DMS 273 treated with DMSO at 0.1 percent for 48 hours (cell line): ENCODE measurements at regions not wholly inside any gene's neighbourhood (a gene's known extent, or its start where the extent isn't known, plus 50 kb on each side); places are given as distances from the start of the nearest gene placed in this dataset.
A peak's percentile ranks its signal among the peaks of the same experiment; 100 is the strongest.

Experiments used
- DNase-seq: peaks from one replicate; lab custom pipeline; 2025; lab: John Stamatoyannopoulos, UW

DNA sequence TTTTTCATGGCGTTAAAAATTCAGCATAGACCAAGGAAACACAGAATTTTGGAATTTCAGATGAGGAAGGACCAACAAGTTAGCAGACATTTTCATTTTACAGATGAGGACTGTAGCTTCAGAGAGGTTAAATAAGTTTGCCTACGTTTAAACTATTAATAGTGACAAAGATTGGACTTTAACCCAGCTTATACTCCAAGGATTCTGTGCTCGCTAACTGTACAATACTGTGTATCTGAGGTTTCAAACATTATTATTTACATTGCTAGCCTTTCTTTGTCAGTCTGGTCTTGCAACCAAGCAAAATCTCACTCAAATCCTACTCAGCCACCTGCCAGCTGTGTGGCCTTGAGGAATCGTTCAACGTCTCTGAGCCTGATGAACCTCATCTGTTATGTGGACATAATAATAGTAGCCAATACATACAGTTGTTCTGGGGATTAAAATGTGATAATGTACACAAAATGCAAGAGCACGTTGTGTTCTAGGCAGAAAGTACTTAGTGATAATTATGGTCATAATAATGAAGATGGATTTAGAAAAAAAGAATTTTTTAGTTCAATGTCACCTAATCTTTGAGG, 462.4 kb upstream of the TRIB2 start:
- DNase-seq = no peak

DNA sequence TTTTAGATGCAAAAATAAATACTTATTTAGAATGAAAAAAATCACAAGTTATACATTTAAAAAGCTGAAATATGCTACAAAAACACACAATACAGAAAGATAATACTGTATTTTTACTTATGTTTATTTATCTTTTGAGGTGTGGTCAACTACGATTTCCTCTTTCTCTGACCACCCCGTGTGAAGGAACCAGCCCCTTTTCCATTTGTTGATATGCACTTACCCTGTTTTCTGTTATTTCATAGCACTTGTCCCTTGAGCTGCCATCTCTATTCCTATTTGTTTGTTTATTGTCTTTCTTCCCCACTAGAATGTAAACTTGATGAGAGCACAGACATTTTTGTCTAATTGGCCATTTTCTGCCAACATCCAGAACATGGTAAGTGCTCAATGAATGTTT, 460.5 kb upstream of the TRIB2 start:
- no peak for DNase-seq

DNA sequence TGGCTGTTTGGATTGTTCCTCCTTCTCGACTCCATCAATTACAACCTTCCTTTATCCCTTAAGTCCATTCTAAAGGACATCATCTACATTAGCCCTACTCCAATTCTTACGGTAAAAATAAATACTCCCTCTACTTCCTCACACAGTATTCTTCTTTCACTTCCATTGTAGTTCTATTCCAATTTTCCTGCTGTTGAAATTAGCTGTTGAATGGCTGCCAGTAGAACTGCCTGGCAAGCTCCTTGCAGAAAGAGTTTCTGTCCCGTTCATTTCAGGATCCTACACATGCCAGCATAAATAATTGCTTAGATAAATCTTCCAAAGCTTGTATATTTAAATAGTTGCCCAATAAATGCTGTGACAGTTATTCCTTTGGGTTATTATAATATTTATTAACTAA, 459.3 kb upstream of the TRIB2 start:
- DNase-seq = no peak

GRCh38 chr2:12259493-12259892, 457.2 kb upstream of the TRIB2 start:
- no peak for DNase-seq

- DNase-seq = peak; percentile 66
Measured at GRCh38 chr2:12261986-12262680, 454.6 kb upstream of the TRIB2 start.

- no peak for DNase-seq
Measured at GRCh38 chr2:12262681-12263436, 453.9 kb upstream of the TRIB2 start.

DNA sequence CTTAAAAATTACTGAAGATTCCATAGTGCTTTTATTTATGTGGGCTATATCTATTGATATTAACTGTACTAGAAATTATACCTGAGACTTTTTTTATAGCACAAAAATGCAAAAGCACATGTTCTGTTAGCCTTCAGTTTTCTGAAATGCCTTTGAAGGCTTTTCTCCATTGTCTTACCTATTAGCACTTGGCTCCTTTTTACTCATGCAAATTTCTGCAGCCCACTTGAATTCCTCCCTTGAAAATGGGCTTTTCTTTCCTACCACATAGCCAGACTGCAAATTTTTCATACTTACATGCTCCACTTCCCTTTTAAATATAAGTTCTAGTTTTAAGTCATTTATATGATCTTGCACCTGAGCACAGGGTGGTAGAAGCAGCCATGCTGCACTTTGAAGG, 453.0 kb upstream of the TRIB2 start:
- no peak for DNase-seq

DNA sequence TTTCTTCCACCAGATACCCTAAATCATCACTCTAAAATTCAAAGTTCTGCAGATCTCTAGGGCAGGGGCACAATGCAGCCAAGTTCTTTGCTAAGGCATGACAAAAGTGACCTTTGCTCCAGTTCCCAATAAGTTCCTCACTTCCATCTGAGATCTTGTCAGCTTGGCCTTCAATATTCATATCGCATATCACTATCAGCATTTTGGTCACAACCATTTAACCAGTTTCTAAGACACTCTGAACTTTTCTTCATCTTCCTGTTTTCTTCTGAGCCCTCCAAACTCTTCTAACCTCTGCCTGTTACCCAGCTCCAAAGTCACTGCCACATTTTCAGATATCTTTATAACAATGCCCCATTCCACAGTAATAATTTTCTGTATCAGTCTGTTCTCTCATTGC, 452.6 kb upstream of the TRIB2 start:
- no peak for DNase-seq

- no peak for DNase-seq
Measured at GRCh38 chr2:12265646-12266045, 451.1 kb upstream of the TRIB2 start.

GRCh38 chr2:12267042-12267441, 449.7 kb upstream of the TRIB2 start:
- DNase-seq = no peak

- no peak for DNase-seq
Measured at GRCh38 chr2:12269041-12269972, 447.4 kb upstream of the TRIB2 start.

- no peak for DNase-seq
Measured at GRCh38 chr2:12270876-12271588, 445.7 kb upstream of the TRIB2 start.

DNA sequence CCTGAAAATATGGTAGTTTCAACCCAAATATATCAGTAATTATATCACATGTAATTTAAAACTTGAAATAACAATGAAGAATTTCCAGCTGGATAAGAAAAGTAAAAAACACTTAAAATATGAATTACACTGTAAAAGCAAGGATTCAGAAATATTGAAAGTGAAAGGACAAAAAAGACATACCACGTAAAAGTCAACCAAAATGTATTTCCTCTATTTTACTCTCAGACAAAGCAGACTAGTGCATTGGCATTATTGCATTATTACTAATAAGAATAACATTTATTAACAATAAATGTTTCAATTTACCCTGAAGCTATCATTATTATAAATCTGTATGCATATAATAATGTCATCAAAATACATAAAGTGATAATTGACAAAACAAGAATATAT, 445.1 kb upstream of the TRIB2 start:
- no peak for DNase-seq

DNA sequence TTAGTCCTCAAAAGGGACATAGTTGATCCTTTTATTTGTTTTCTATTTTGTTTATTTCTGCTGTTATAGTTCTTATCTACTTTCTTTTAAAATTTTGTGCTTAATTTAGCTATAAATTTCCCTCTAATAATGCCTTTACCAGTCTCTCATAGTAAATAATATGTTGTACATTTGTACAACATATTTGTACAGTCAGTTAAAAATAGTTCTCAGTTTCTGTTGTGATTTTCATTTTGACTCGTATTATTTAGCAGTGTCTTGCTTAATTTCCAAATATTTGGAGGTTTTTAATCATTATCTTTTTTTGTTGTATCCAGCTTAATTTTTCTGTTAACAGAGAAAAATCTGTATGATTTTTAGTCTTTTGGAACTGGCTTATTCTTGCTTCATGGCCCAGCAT, 443.6 kb upstream of the TRIB2 start:
- DNase-seq = no peak

GRCh38 chr2:12274591-12274990, 442.1 kb upstream of the TRIB2 start:
- no peak for DNase-seq

DNA sequence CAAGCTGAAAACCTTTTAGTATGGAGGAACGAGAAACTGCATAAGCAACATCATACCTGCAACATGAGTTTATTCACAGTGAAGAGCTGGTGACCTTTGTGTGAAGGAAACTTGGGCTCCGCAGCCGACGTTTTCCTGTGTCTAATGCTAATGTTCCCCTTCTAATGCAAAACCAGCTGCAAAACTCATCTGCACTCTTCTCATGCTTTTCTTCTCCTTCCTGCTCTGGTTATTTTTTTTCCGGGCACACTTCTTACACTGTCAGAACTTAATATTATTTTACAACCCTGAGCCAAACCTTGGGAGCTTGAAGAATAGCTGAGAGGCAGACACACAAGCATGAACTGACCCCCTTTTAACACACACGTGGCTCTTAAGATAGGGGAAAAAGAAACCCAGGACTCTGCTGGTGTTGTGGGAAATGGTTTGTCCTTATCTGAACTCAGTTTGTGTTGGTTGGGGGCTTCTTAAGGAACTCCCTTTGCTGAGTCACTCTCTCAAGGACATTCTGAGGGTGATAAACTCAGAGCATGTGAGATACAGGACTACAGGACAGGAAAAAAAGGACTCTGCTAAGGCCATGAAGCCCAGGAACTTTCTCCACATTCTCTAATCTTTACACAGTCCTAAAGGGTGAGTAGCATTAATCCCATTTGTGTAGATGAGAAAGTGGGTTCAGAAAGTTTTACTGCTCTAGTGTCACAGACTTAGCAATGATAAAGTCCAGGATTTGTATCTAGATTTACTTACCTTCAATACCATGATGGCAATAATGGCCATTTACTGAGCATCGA, 439.3 kb upstream of the TRIB2 start:
- DNase-seq = no peak

- no peak for DNase-seq
Measured at GRCh38 chr2:12278217-12278750, 438.5 kb upstream of the TRIB2 start.

GRCh38 chr2:12282780-12283695, 433.7 kb upstream of the TRIB2 start:
- DNase-seq = no peak

DNA sequence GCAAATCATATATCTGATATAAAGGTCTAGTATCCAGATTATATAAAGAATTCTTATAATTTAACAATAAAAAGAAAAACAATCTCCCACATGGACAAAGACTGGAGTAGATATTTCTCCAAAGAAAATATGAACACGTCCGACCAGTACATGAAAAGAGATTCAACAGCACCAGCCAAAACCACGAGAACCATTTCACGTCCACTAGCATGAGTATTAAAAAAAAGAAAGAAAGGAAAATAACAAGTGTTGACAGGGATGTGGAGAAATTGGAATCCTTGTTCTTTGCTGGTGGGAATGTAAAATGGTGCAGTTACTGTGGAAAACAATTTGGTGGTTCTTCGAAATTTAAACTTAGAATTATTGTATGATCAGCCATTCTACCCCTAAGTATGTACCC, 432.7 kb upstream of the TRIB2 start:
- DNase-seq = no peak
